K562 (cell line): ENCODE measurements at regions not wholly inside any gene's neighbourhood (a gene's known extent, or its start where the extent isn't known, plus 50 kb on each side); places are given as distances from the start of the nearest gene placed in this dataset.

Source experiments
- ATAC-seq: fragments of 200-7000 bp; cut with Tn5 transposase; 3 replicates; pipeline ENCODE4 v1.9.1; 2020; ENCODE audit warnings: moderate library complexity
- BruUV-seq: library from RNA; stranded (reverse); fragments of 400-500 nt; replicated peaks from 2 replicates; lab custom pipeline; 2021; lab: Mats Ljungman, UMichigan
- CTCF ChIA-PET: fragments of 300-600 bp; formaldehyde crosslinking; extraction: SDS; loops from one replicate; lab custom pipeline; 2021; ENCODE audit warnings: low intra/inter-chr PET ratio; lab: Yijun Ruan, JAX
- POLR2A ChIA-PET: fragments of 300-600, 350-650 bp; sonication (Branson Sonifier 250); formaldehyde crosslinking; extraction: SDS; loops from one replicate; lab custom pipeline; 2021; ENCODE audit warnings: antibody characterized with exemption, inconsistent platforms; lab: Yijun Ruan, JAX
- DNase-seq, 4 experiments: peaks; one replicate each; pipeline versions ENCODE4 v3.0.0 to v3.0.0-alpha.2; 2011 to 2018; ENCODE audit warnings: low spot score in 3 of 4, mixed read lengths in 3 of 4; ENCODE audit errors: extremely low read depth in 1 of 4
- FAIRE-seq: peaks from 2 replicates; lab custom pipeline; 2011; peaks lifted over from hg19 to GRCh38; lab: Jason Lieb, UNC
- H2AFZ ChIP-seq: 2 replicates; pipeline ENCODE4 v1.6.0; 2011; ENCODE audit warnings: low read depth, low read length, control low read depth, inconsistent platforms
- H3K27ac ChIP-seq: fragments of 200-600 bp; 3 replicates; pipeline ENCODE4 v1.8.0; 2011; ENCODE audit warnings: low read depth, mild to moderate bottlenecking, control low read depth, inconsistent platforms, low read length, moderate library complexity, mixed read lengths; ENCODE audit errors: extremely low read depth
- H3K27me3 ChIP-seq, 2 experiments: fragments of 300-600 bp in 1 of 2; 2 replicates in 1 of 2; 3 replicates in 1 of 2; pipeline versions ENCODE4 v1.6.0 to v1.8.0; 2011; ENCODE audit warnings: inconsistent platforms in 2 of 2, low read length in 2 of 2, mild to moderate bottlenecking in 1 of 2, mixed read lengths in 1 of 2, moderate library complexity in 1 of 2; ENCODE audit not compliant: control insufficient read depth in 2 of 2, insufficient read depth in 2 of 2
- H3K36me3 ChIP-seq: fragments of 300-600 bp; 3 replicates; pipeline ENCODE4 v1.8.0; 2011; ENCODE audit warnings: mild to moderate bottlenecking, low read length, inconsistent platforms; ENCODE audit not compliant: control insufficient read depth, insufficient read depth
- H3K4me1 ChIP-seq, 2 experiments: fragments of 200-600 bp in 1 of 2; replicated peaks in 1 of 2; 2 replicates in 1 of 2; 3 replicates in 1 of 2; pipeline versions ENCODE4 v1.5.1 to v1.8.0; 2011; ENCODE audit warnings: inconsistent platforms in 2 of 2, low read length in 2 of 2, mild to moderate bottlenecking in 1 of 2, mixed read lengths in 1 of 2, moderate library complexity in 1 of 2; ENCODE audit not compliant: control insufficient read depth in 2 of 2, insufficient read depth in 2 of 2
- H3K4me2 ChIP-seq: 2 replicates; pipeline ENCODE4 v1.6.1; 2011; ENCODE audit warnings: low read length, control low read depth, inconsistent platforms, mixed read lengths; ENCODE audit not compliant: insufficient read depth
- H3K4me3 ChIP-seq: fragments of 200-600 bp; sonication (generic), shearing (Covaris generic); 2 replicates; pipeline ENCODE4 v1.5.1; 2016; ENCODE audit warnings: control low read depth, inconsistent platforms
- H3K79me2 ChIP-seq: fragments of 200-600 bp; 3 replicates; pipeline ENCODE4 v1.8.0; 2011; ENCODE audit warnings: low read length, inconsistent platforms; ENCODE audit not compliant: control insufficient read depth, insufficient read depth
- H3K9ac ChIP-seq, 2 experiments: 2 replicates each; pipeline versions ENCODE4 v1.6.0 to v1.6.1; 2011; ENCODE audit warnings: low read depth in 2 of 2, low read length in 2 of 2, control low read depth in 1 of 2, inconsistent platforms in 1 of 2, mild to moderate bottlenecking in 1 of 2, mixed read lengths in 1 of 2; ENCODE audit not compliant: insufficient read depth in 1 of 2
- H3K9me1 ChIP-seq: one replicate; pipeline ENCODE4 v1.6.0; 2011; ENCODE audit warnings: inconsistent platforms, mild to moderate bottlenecking, low read length, moderate library complexity; ENCODE audit not compliant: control insufficient read depth, insufficient read depth
- H3K9me3 ChIP-seq: replicated peaks from 2 replicates; pipeline ENCODE4 v1.5.1; 2011; ENCODE audit warnings: low read depth, low read length, inconsistent platforms; ENCODE audit not compliant: control insufficient read depth, insufficient read depth
- H4K20me1 ChIP-seq: replicated peaks from 2 replicates; pipeline ENCODE4 v1.6.1; 2011; ENCODE audit warnings: low read length, inconsistent platforms, mixed read lengths; ENCODE audit not compliant: control insufficient read depth, insufficient read depth
- ARID3A ChIP-seq: IDR thresholded peaks from 2 replicates; pipeline ENCODE4 v1.6.1; 2012; ENCODE audit warnings: low read depth, low read length, improper control_type of control experiment, borderline replicate concordance
- CXXC5 ChIP-seq: fragments of 250-450 bp; sonication (Bioruptor Pico); IDR thresholded peaks from 2 replicates; pipeline ENCODE4 v1.8.0; 2022; ENCODE audit warnings: inconsistent platforms, mild to moderate bottlenecking, moderate library complexity
- MAFF ChIP-seq: IDR thresholded peaks from 2 replicates; pipeline ENCODE4 v1.6.1; 2012; ENCODE audit warnings: low read length, improper control_type of control experiment
- NELFE ChIP-seq: IDR thresholded peaks from 2 replicates; pipeline ENCODE4 v1.6.1; 2011; ENCODE audit warnings: mild to moderate bottlenecking; ENCODE audit not compliant: insufficient read depth, insufficient read length
- PHB ChIP-seq: fragments of 250-450 bp; sonication (Bioruptor Pico); IDR thresholded peaks from 2 replicates; pipeline ENCODE4 v1.5.0; 2021
- RBM14 ChIP-seq: fragments of 200-400 bp; formaldehyde crosslinking; IDR thresholded peaks from 2 replicates; pipeline ENCODE4 v1.6.1; 2018; ENCODE audit warnings: low read depth, mild to moderate bottlenecking, low read length, moderate library complexity, borderline replicate concordance; ENCODE audit not compliant: insufficient read depth
- RBM25 ChIP-seq: fragments of 200-400 bp; formaldehyde crosslinking; IDR thresholded peaks from 2 replicates; pipeline ENCODE4 v1.6.1; 2018; ENCODE audit warnings: low read length, low read depth, moderate library complexity; ENCODE audit not compliant: severe bottlenecking
- ZBTB26 ChIP-seq: fragments of 450-650 bp; formaldehyde crosslinking; IDR thresholded peaks from 2 replicates; pipeline ENCODE4 v1.4.0; 2022; ENCODE audit warnings: missing genetic modification characterization
- ZNF140 ChIP-seq: fragments of 250-450 bp; sonication (Bioruptor Pico); IDR thresholded peaks from 2 replicates; pipeline ENCODE4 v1.8.0; 2021; ENCODE audit warnings: moderate library complexity, mild to moderate bottlenecking, inconsistent platforms
- ZNF184 ChIP-seq: sonication (generic); formaldehyde crosslinking; IDR thresholded peaks from 2 replicates; pipeline ENCODE4 v1.5.0; 2020; ENCODE audit warnings: missing genetic modification reagents
- ZNF197 ChIP-seq: fragments of 200-800 bp; sonication (Bioruptor generic); IDR thresholded peaks from 2 replicates; pipeline ENCODE4 v1.6.1; 2016; ENCODE audit warnings: low read depth, missing genetic modification characterization, missing compliant biosample characterization
- WGBS: fragments of 100-300 bp; shearing (Covaris generic); methylation state at CpG from one replicate; pipeline ENCODE4 v1.1.6; 2016; ENCODE audit warnings: low coverage, mixed read lengths; ENCODE audit not compliant: insufficient coverage; ENCODE audit errors: missing lambda C conversion rate; 5-methylcytosine and 5-hydroxymethylcytosine counted together
- in situ Hi-C: fragments of 300-500 bp; cut with MboI; formaldehyde crosslinking; loops from 4 replicates; pipeline ENCODE4 v1.15.0; 2018; ENCODE audit warnings: inconsistent platforms, mixed read lengths
- intact Hi-C: fragments of 100-400 bp; cut with micrococcal nuclease; formaldehyde crosslinking; loops from 2 replicates; pipeline ENCODE4 v1.14.2; 2022

- TF ChIP-seq ZNF184 (CRISPR knock-in tag) (no peak), MAFF (no peak), ZNF197 (CRISPR knock-in tag) (no peak), NELFE (no peak), RBM14 (no peak), ZNF140 (CRISPR knock-in tag) (no peak)
Measured at GRCh38 chr5:147095740-147096139, 139.1 kb upstream of the STK32A start (continued).

- H3K27ac ChIP-seq, result no peak overlapping the region
- in situ Hi-C loops, result no loop called here
- H3K36me3 ChIP-seq, result no peaks in the 10 kb centered on the region
- DNase-seq (peak in 1 of 4 experiments; percentile 0), FAIRE-seq (no peak), ATAC-seq (no peak)
- no peak overlapping the region for H3K4me3 ChIP-seq
- WGBS, result 1% methylated on average over 5 of the region's 5 CpGs
- H3K79me2 ChIP-seq, result no peaks in the 10 kb centered on the region
- H3K9me3 ChIP-seq, result no peaks in the 10 kb centered on the region
- BruUV-seq, result no TSS peak
- H3K9ac ChIP-seq, result no peak overlapping the region
- TF ChIP-seq RBM25, result no peak
- TF ChIP-seq ARID3A, result no peak
- no peak for TF ChIP-seq PHB (CRISPR knock-in tag)
- TF ChIP-seq ZBTB26, result no peak
- TF ChIP-seq CXXC5, result no peak
- ChIA-PET CTCF (no interaction called here), POLR2A (no interaction called here)
- no peak overlapping the region for H3K4me2 ChIP-seq
- no peaks in the 10 kb centered on the region for H3K4me1 ChIP-seq
- no peak overlapping the region for H2AFZ ChIP-seq
- intact Hi-C loops, result no loop called here
- H4K20me1 ChIP-seq, result no peaks in the 10 kb centered on the region
- H3K27me3 ChIP-seq, result no peaks in the 10 kb centered on the region
- no peaks in the 10 kb centered on the region for H3K9me1 ChIP-seq
Measured at GRCh38 chr5:147098233-147098790, 136.5 kb upstream of the STK32A start.
